Naive thymus-derived CD4-positive, alpha-beta T cell (primary cell): ENCODE measurements at regions not wholly inside any gene's neighbourhood (a gene's known extent, or its start where the extent isn't known, plus 50 kb on each side); places are given as distances from the start of the nearest gene placed in this dataset.

Experiments used
- ATAC-seq: fragments of 150-1000 bp; cut with Tn5 transposase; 2 replicates; pipeline ENCODE4 v1.10.0; 2021; ENCODE audit warnings: mild to moderate bottlenecking, moderate library complexity
- CTCF ChIA-PET: fragments of 350-600 bp; sonication (Branson Sonifier 250); formaldehyde crosslinking; loops from one replicate; lab custom pipeline; 2021; ENCODE audit warnings: antibody characterized with exemption; lab: Charles Lee
- POLR2A ChIA-PET: fragments of 350-600 bp; sonication (Branson Sonifier 250); formaldehyde crosslinking; loops from one replicate; lab custom pipeline; 2021; ENCODE audit warnings: antibody characterized with exemption, inconsistent platforms; lab: Charles Lee
- DNase-seq, 9 donors: peaks; one replicate each; pipeline versions ENCODE4 v3.0.0 to v3.0.0-alpha.2; 2020 to 2022; ENCODE audit warnings: mixed read lengths in 1 of 9
- H3K27ac ChIP-seq: one replicate; pipeline ENCODE4 v1.7.0; 2013; ENCODE audit warnings: mild to moderate bottlenecking, low read depth, low read length, moderate library complexity
- H3K27me3 ChIP-seq, 2 donors: one replicate each; pipeline ENCODE4 v1.7.0; 2013; ENCODE audit warnings: low read length in 2 of 2, mild to moderate bottlenecking in 2 of 2, moderate library complexity in 2 of 2; ENCODE audit not compliant: control insufficient read depth in 2 of 2, insufficient read depth in 2 of 2
- H3K36me3 ChIP-seq, 3 experiments: 1 replicate in 2 of 3; 2 replicates in 1 of 3; pipeline ENCODE4 v1.7.0; 2013; ENCODE audit warnings: low read length in 3 of 3, mild to moderate bottlenecking in 3 of 3, moderate library complexity in 1 of 3; ENCODE audit not compliant: insufficient read depth in 3 of 3, control insufficient read depth in 2 of 3
- H3K4me1 ChIP-seq, 2 donors: one replicate each; pipeline ENCODE4 v1.7.0; 2013; ENCODE audit warnings: low read length in 2 of 2, mild to moderate bottlenecking in 2 of 2, moderate library complexity in 1 of 2; ENCODE audit not compliant: control insufficient read depth in 2 of 2, insufficient read depth in 2 of 2
- H3K4me3 ChIP-seq: 2 replicates; pipeline ENCODE4 v1.7.0; 2013; ENCODE audit warnings: mild to moderate bottlenecking, low read length
- H3K9me3 ChIP-seq, 3 experiments: 1 replicate in 2 of 3; 2 replicates in 1 of 3; pipeline ENCODE4 v1.7.0; 2013; ENCODE audit warnings: low read length in 3 of 3; ENCODE audit not compliant: control insufficient read depth in 2 of 3
- H3K27ac Mint-ChIP-seq, 9 donors: one replicate each; pipeline ENCODE4 v1.8.0; 2020 to 2022; ENCODE audit warnings: mixed read lengths in 9 of 9, mild to moderate bottlenecking in 8 of 9, moderate library complexity in 5 of 9, inconsistent platforms in 2 of 9
- H3K27me3 Mint-ChIP-seq, 5 donors: one replicate each; pipeline ENCODE4 v1.8.0; 2021 to 2022; ENCODE audit warnings: mixed read lengths in 5 of 5, mild to moderate bottlenecking in 1 of 5
- H3K36me3 Mint-ChIP-seq, 5 donors: one replicate each; pipeline ENCODE4 v1.8.0; 2020 to 2022; ENCODE audit warnings: mixed read lengths in 5 of 5, mild to moderate bottlenecking in 3 of 5, inconsistent platforms in 1 of 5
- H3K4me1 Mint-ChIP-seq, 7 donors: one replicate each; pipeline ENCODE4 v1.8.0; 2020 to 2022; ENCODE audit warnings: mixed read lengths in 7 of 7, mild to moderate bottlenecking in 3 of 7, inconsistent platforms in 1 of 7
- H3K4me3 Mint-ChIP-seq, 10 donors: one replicate each; pipeline ENCODE4 v1.8.0; 2020 to 2022; ENCODE audit warnings: mild to moderate bottlenecking in 10 of 10, mixed read lengths in 10 of 10, moderate library complexity in 6 of 10, inconsistent platforms in 2 of 10
- H3K9me3 Mint-ChIP-seq, 11 donors: one replicate each; pipeline ENCODE4 v1.8.0; 2020 to 2022; ENCODE audit warnings: mixed read lengths in 11 of 11, mild to moderate bottlenecking in 4 of 11, inconsistent platforms in 1 of 11, moderate library complexity in 1 of 11
- intact Hi-C, 2 donors: fragments of 100-400 bp; cut with micrococcal nuclease; formaldehyde crosslinking; loops; one replicate each; pipeline ENCODE4 v1.15.1; 2023

GRCh38 chr9:84138541-84138940 lies 157.9 kb downstream of the RMI1 start:
- H3K4me1 Mint-ChIP-seq = peaks cover 5 to 16% (median 7%) of the 10 kb centered on the region in 7 donors
- H3K27ac ChIP-seq = no peak overlapping the region
- ChIA-PET CTCF (no interaction called here), POLR2A (no interaction called here)
- H3K4me3 ChIP-seq = no peak overlapping the region
- DNase-seq (no peak), ATAC-seq (no peak)
- H3K9me3 ChIP-seq = no peaks in the 10 kb centered on the region
- H3K36me3 ChIP-seq = no peaks in the 10 kb centered on the region
- no peak overlapping the region for H3K27ac Mint-ChIP-seq
- no peak overlapping the region for H3K4me3 Mint-ChIP-seq
- H3K36me3 Mint-ChIP-seq = peaks cover 0 to 7% (median 0%) of the 10 kb centered on the region in 5 donors
- no peaks in the 10 kb centered on the region for H3K4me1 ChIP-seq
- peaks cover 50 to 67% (median 52%) of the 10 kb centered on the region in 5 donors for H3K27me3 Mint-ChIP-seq
- intact Hi-C loops = no loop called here
- peaks cover 0 to 4% (median 0%) of the 10 kb centered on the region in 11 donors for H3K9me3 Mint-ChIP-seq
- H3K27me3 ChIP-seq = peaks cover 4 to 11% of the 10 kb centered on the region in 2 donors

GRCh38 chr9:84139296-84140070 lies 158.9 kb downstream of the RMI1 start:
- intact Hi-C loops = no loop called here
- Mint-ChIP-seq H3K36me3 (peaks cover 0 to 7% (median 0%) of the 10 kb centered on the region in 5 donors), H3K4me3 (peak overlapping the region in 9 of 10 donors; percentile 22 to 85 (median 67)), H3K4me1 (peaks cover 5 to 16% (median 7%) of the 10 kb centered on the region in 7 donors), H3K27ac (no peak overlapping the region), H3K9me3 (peaks cover 0 to 4% (median 0%) of the 10 kb centered on the region in 11 donors), H3K27me3 (peaks cover 50 to 68% (median 60%) of the 10 kb centered on the region in 5 donors)
- H3K27ac ChIP-seq = no peak overlapping the region
- no peaks in the 10 kb centered on the region for H3K9me3 ChIP-seq
- peaks cover 4 to 11% of the 10 kb centered on the region in 2 donors for H3K27me3 ChIP-seq
- ChIA-PET CTCF (no interaction called here), POLR2A (interaction anchor here (0.6 kb wide), 1 partner anchor 37 kb away, joined by 3 read pairs; no protein-coding TSS in a partner anchor)
- no peaks in the 10 kb centered on the region for H3K36me3 ChIP-seq
- ATAC-seq (no peak), DNase-seq (no peak)
- H3K4me3 ChIP-seq = no peak overlapping the region
- H3K4me1 ChIP-seq = no peaks in the 10 kb centered on the region

- peaks cover 0 to 7% (median 0%) of the 10 kb centered on the region in 5 donors for H3K36me3 Mint-ChIP-seq
- peaks cover 5 to 16% (median 7%) of the 10 kb centered on the region in 7 donors for H3K4me1 Mint-ChIP-seq
- Histone ChIP-seq H3K4me1 (no peaks in the 10 kb centered on the region), H3K27ac (no peak overlapping the region), H3K4me3 (peak overlapping the region; percentile 58), H3K27me3 (peaks cover 4 to 11% of the 10 kb centered on the region in 2 donors), H3K36me3 (no peaks in the 10 kb centered on the region), H3K9me3 (no peaks in the 10 kb centered on the region)
- H3K27me3 Mint-ChIP-seq = peaks cover 47 to 62% (median 59%) of the 10 kb centered on the region in 5 donors
- peak; percentile 40 for ATAC-seq
- H3K4me3 Mint-ChIP-seq = peak overlapping the region; percentile 73 to 86 (median 82)
- peak in 6 of 9 donors; percentile 0 to 19 (median 8) for DNase-seq
- ChIA-PET POLR2A (no interaction called here), CTCF (no interaction called here)
- intact Hi-C loops = no loop called here
- H3K27ac Mint-ChIP-seq = no peak overlapping the region
- H3K9me3 Mint-ChIP-seq = peaks cover 0 to 4% (median 0%) of the 10 kb centered on the region in 11 donors
These were observed 160.0 kb downstream of the RMI1 start for GRCh38 chr9:84140535-84141101.

GRCh38 chr9:84141741-84142370 lies 161.3 kb downstream of the RMI1 start:
- POLR2A ChIA-PET = interaction anchor here (1.2 kb wide), 1 partner anchor 162 kb away, joined by 3 read pairs; the partner anchor contains the start of gene HNRNPK
- Histone ChIP-seq H3K4me3 (no peak overlapping the region), H3K4me1 (no peaks in the 10 kb centered on the region), H3K9me3 (no peaks in the 10 kb centered on the region), H3K27me3 (peaks cover 4 to 11% of the 10 kb centered on the region in 2 donors), H3K27ac (no peak overlapping the region), H3K36me3 (no peaks in the 10 kb centered on the region)
- CTCF ChIA-PET = no interaction called here
- DNase-seq = no peak
- intact Hi-C loops = no loop called here
- Mint-ChIP-seq H3K36me3 (peaks cover 0 to 7% (median 0%) of the 10 kb centered on the region in 5 donors), H3K27ac (no peak overlapping the region), H3K4me1 (peaks cover 5 to 16% (median 7%) of the 10 kb centered on the region in 7 donors), H3K4me3 (no peak overlapping the region), H3K9me3 (peaks cover 0 to 4% (median 0%) of the 10 kb centered on the region in 11 donors), H3K27me3 (peaks cover 47 to 62% (median 56%) of the 10 kb centered on the region in 5 donors)
- no peak for ATAC-seq

GRCh38 chr9:84145031-84145430 lies 164.4 kb downstream of the RMI1 start:
- no peak for DNase-seq
- Histone ChIP-seq H3K9me3 (no peaks in the 10 kb centered on the region), H3K27ac (no peak overlapping the region), H3K4me1 (no peaks in the 10 kb centered on the region), H3K4me3 (no peak overlapping the region), H3K27me3 (peaks cover 4 to 11% of the 10 kb centered on the region in 2 donors), H3K36me3 (no peaks in the 10 kb centered on the region)
- intact Hi-C loops = no loop called here
- POLR2A ChIA-PET = no interaction called here
- H3K4me3 Mint-ChIP-seq = no peak overlapping the region
- H3K27me3 Mint-ChIP-seq = peaks cover 35 to 48% (median 38%) of the 10 kb centered on the region in 5 donors
- no peak for ATAC-seq
- no peak overlapping the region for H3K27ac Mint-ChIP-seq
- H3K36me3 Mint-ChIP-seq = peaks cover 0 to 7% (median 0%) of the 10 kb centered on the region in 5 donors
- peaks cover 5 to 14% (median 9%) of the 10 kb centered on the region in 7 donors for H3K4me1 Mint-ChIP-seq
- CTCF ChIA-PET = no interaction called here
- peaks cover 0 to 4% (median 0%) of the 10 kb centered on the region in 11 donors for H3K9me3 Mint-ChIP-seq

GRCh38 chr9:84145780-84146179 lies 165.2 kb downstream of the RMI1 start:
- ChIA-PET CTCF (interaction anchor here (0.8 kb wide), 1 partner anchor 23 kb away, joined by 3 read pairs; no protein-coding TSS in a partner anchor), POLR2A (no interaction called here)
- ATAC-seq = no peak
- Mint-ChIP-seq H3K27me3 (peaks cover 27 to 42% (median 32%) of the 10 kb centered on the region in 5 donors), H3K4me3 (no peak overlapping the region), H3K36me3 (peaks cover 0 to 6% (median 0%) of the 10 kb centered on the region in 5 donors), H3K27ac (no peak overlapping the region), H3K4me1 (peaks cover 2 to 8% (median 4%) of the 10 kb centered on the region in 7 donors), H3K9me3 (peaks cover 0 to 4% (median 0%) of the 10 kb centered on the region in 11 donors)
- H3K9me3 ChIP-seq = no peaks in the 10 kb centered on the region
- no peak for DNase-seq
- intact Hi-C loops = no loop called here
- H3K4me1 ChIP-seq = no peaks in the 10 kb centered on the region
- H3K4me3 ChIP-seq = no peak overlapping the region
- peaks cover 4 to 8% of the 10 kb centered on the region in 2 donors for H3K27me3 ChIP-seq
- H3K36me3 ChIP-seq = no peaks in the 10 kb centered on the region
- no peak overlapping the region for H3K27ac ChIP-seq
